Superior temporal gyrus (tissue), 1 donor: ENCODE measurements at regions not wholly inside any gene's neighbourhood (a gene's known extent, or its start where the extent isn't known, plus 50 kb on each side); places are given as distances from the start of the nearest gene placed in this dataset.
"Not testable (repeated sequence)": the region's sequence is repeated elsewhere in the genome, so short reads cannot be mapped to it uniquely, and the experiment has no call there.

Experiments used
- DNase-seq: peaks from one replicate; pipeline ENCODE4 v3.0.0-alpha.2; 2016; ENCODE audit errors: extremely low spot score

DNA sequence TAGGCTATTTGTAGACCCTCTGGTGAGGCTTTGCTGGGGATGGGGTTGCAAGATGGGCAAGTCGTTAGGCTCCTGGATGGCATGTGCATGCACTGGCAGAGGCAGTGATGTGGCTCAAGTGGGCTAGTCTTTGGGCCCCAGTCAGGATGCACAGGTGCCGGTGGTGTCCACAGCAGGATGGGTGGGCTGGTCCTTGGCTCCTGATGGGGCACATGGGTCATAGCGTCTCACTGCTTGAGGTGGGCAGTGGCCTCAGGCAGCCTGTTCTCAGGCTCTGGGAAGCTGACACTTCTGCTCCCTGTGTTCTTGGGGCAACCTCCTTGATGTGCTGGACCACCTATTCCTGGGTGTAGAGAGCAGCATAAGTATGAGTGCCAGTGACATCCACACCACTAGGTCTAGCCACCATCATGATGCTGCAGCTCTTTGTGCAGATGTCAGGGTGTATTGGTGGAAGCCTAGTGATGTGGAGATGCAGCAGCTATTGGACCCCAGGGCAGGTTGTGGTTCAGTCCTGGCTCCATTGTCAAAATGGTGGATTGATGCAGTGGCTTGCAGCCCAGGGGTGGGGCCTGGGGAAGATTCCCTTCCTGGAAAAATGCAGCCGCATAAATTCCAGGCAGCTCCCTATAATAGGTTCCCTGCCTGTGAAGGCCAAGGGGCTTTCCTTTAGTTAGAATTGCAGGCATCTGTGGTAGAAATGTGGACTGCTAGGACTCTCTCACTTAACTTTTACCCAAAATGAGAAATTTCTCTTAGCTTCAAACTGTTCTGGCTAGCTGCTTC lies 742.5 kb upstream of the MDGA2 start:
- no peak for DNase-seq

DNA sequence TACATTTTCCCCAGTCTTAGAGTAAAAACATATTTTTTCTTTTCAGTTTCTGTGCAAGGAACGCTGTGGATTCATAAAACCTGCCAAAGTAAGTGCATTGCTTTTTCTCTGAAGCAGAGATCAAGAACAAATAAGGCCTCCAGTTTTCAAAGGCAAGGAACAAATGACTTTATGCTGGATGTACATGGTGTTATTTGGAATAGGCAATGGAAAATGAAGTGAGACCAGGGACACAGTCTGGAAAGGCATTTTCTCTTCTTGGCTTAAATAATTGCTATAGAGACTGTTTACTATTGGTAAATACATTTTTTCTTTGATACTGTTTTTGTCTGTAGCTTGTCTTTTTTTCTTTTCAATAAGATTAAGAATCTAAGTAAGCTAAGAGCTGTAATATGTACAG lies 725.9 kb upstream of the MDGA2 start:
- DNase-seq = no peak

DNA sequence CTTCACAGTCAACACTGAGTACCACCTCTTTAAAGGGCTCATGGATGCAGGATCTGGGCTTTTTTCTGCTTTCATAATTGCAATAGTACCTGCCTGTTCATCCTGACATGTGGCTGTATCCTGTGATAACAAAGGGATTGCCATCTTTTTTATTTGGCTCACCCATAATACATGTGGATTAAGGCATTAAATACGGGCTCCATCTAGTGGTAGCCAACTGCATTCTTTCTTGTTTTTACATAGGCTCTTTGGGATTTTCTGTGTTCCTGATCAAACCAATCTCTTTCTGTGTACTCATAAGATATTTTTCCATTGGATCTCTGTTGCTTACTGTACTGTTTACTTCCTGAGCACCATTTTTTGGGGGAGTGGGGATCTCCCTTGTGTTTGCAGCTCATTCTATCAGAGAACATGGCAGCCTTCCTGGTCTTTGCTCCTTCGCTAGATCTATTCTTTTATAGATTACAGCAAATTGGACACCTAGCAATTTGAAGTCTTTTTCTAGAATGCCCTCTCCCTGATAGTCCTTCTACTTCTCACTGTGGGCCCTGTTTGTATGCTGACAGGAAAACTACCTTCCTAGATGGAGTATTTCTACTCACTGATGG lies 723.4 kb upstream of the MDGA2 start:
- DNase-seq = peak; percentile 74

DNA sequence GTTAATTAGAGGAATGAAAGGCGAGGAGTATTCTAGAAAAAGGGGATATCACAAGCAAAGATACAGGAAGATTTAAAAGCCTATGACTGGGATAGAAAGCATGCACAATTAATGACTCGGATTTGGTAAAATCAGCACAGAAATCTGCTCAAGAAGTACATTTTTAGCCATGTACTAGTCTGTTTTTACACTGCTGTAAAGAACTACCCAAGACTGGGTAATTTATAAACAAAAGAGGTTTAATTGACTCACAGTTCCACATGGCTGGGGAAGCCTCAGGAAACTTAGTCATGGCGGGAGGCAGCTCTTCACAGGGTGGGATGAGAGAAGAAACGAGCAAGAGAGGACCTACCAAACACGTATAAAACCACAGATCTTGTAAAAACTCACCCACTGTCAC lies 716.3 kb upstream of the MDGA2 start:
- no peak for DNase-seq

DNA sequence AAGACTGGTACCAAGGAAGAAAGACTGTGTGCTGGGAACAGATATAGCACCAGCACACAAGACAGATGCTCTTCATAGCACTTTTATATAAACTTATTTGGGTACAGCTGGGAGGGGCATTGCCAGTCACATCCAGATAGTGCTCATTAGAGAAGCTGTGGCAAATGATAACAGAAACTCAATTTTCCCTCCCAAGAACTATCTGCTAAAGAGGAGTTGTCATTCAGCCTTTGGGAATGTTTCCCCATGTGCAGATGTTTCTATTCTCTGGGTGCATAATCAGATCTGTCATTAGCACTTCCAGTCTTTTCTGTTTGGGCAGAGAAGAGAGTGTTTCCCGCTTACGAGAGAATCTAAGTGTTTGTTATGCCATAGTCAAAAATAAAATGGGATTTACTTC lies 714.9 kb upstream of the MDGA2 start:
- DNase-seq = no peak

DNA sequence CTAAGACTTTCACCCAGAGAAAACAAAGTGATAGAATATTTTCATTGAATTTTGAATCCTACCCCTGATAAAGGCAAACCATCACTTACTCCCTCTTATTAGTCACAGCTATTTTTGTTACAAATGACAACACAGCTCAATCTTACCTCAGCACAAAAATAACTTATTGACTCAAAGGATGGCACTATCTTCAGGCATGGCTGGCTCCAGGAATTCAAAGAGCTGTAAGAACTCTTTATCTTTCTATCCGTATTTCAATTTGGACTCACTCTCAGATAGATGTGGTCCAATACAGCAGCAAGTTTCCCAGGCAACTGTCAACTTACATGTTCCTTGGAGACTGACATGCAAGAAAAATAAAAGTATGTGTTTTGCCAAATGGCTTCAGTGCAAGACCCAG lies 709.4 kb upstream of the MDGA2 start:
- no peak for DNase-seq

DNA sequence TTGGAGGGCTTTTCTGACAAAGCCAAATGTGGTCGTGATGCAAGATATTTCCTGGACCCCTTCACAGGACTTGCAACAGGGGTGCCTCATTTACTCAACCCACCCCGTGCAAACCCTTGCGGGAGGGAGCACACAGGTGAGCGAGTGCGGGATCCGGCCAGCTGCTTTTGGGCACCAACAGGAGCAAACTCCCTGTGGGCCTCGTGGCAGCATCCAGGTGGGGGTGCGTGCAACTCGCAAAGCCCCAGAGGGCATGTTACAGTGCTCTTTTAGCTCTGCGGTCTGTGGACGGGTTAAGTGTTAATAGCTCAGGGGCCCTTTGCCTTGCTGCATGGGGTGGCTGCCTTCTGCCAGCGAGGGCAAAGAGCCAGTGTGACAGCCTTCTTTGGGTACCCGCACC lies 707.6 kb upstream of the MDGA2 start:
- DNase-seq = no peak

DNA sequence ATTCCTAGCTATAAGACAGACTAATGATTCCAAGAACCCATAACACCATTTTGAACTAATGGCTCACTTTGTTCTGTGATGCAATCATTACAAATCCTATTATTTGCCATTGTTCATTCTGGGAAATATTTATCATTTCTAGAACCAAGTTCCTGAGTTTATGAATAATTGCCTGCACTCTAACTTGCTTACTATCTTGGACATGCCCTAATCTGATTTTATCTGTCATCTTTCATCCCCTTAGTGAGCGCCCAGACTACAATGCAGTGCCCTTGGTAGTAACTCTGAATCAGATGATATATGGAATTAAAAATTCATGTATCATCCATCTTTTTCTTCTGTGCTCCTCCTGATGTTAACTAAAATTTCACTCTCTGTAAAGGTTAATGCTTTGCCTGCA lies 703.1 kb upstream of the MDGA2 start:
- DNase-seq = no peak

DNA sequence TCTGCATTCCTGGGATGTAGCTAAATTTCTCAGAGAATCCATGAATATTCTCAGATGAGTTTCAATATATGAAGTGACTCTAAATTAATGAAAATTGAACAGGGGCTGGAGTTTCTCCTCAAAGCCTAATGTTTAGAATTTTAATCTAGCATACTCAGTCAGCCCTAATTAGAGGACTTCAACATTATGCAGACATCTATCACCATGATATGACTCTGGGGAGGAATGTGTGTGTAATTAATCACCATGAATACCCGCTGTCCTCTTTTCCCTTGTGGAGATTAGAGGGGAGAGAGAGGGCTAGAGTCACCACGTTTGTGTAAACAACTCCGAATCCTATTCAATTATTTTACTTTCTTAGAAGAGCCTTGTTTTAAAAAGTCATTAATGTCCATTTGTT lies 698.6 kb upstream of the MDGA2 start:
- DNase-seq = no peak

DNA sequence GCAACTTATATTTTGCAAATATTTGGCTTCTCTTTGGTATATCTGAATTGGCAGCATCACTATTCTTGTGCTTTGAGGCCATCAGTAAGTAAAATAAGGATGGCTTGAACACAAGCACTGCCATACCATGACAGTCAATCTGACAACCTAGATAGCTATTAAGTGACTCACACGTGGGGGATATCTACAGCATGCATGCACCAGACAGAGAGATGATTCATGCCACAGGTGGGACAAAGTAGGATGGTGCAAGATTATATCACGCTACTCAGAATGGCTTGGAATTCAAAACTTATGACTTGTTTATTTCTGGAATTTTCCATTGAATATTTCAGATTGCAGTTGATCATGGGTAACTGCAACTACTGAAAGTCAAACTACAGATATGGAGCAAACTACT lies 675.6 kb upstream of the MDGA2 start:
- no peak for DNase-seq

DNA sequence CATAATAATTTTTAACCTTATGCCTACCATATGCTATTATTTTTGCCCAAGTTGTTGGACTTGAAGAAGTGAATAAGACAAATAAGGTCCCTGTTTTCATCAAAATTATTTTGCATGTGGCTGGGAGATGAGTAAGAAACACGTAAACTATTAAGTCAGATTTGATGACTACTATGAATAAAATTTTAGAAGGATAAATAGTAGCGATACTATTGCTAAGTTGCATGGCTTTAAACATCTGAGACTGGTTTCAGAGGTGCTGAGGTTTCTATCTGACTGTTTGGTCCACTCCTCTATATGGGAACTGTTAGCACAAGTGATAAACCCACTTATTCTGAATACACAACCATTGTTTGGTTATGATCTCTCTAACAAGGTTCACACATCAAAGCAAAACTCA lies 674.3 kb upstream of the MDGA2 start:
- DNase-seq = no peak

DNA sequence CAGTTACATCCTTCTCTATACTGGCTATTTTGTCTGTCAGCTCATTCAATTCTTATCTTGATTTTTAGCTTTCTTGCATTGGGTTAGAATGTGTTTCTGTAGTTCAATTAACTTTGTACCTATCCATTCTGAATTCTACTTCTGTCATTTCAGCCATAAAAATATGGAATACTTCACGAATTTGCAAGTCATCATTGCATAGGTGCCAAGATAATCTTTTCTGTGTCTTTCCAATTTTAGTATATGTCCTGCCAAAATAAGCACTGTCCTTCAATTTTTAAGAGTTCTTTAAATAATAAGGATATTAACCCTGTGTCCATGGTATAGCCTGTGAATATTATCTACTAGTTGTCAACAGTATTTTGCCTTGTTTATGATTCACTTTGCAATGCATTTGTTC lies 665.7 kb upstream of the MDGA2 start:
- DNase-seq = no peak

DNA sequence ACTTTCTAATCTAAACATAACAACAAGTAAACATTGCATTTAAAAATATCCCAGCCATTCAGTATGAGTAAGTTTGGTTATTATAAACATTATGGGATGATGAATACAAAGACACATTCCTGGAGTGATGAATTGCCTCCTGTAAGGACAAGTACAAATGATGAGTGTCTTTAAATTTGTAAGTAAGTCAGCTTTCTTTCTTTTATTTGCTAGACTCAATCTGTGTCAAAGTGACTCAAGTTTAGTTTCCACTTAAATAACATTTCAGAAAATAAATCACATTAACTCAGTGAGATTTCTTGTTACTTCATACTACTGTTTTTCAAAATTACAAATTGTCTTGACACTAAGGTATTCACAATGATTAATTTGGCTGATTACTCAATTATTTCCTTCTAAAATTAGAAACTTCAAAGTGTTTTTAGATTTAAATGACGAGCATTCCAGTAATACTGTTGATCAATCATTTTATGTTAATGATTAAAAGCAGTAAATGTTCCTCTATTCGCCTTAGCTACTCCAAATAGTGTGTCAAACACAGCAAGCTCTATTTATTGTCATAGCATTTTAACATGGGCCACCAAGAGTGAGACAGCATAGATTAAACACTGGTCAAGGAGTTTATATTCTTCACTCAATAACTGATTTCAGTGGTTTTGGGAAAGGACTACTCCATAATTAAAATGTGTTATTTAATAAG lies 658.0 kb upstream of the MDGA2 start:
- DNase-seq = no peak

DNA sequence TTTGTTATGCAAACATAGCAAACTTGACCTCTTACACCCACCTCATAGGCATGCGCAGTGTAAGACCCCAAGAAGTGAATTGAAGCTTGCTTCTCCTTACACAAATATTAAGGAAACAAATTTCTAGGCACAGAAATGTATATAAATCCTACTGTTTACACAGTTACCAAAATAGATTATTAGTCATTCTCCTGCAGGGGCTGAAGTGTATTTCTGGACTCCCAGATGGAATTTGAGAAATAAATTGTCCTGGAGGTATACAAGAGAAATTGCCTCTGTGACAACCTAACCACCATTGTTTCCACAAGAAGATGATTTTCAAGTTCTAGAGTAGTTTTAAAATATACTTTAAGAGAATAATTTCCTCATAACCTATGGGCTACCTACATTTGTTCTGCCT lies 656.0 kb upstream of the MDGA2 start:
- DNase-seq = no peak

DNA sequence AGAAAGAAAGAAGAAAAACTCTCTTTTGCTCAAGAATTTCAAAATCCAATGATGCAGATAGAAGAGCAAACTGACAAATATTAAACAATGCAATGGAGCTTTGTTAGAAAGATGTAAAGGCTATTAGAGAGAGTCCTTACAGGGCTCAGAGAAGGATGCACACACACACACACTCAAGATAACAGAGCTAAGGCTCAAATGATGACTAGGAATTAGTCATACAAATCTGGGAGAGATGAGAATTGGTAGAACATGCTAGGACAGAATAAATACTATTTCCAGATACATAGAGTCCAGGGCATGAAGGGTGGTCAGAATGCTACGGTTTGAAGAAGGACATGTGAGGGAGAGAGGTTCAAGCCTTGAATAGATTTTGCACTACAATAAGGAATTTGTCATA lies 650.1 kb upstream of the MDGA2 start:
- no peak for DNase-seq

DNA sequence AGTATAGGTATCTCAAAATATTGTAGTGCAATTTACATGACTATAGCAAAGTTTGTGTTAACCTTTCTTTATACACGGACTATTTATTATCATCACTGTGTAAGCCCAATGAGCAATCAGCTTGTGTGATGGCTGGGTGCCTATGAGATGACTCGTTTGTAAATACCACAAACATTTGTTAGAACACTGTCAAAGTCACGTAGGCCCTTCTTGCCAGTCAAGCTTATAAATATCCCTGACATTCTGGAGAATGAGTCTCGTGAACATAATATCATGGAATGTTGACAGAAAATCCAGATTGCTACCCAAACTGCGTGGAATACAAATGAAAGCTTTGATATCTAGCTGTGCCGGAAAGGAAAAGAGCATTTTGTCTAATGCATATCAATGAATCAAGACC lies 648.3 kb upstream of the MDGA2 start:
- no peak for DNase-seq

DNA sequence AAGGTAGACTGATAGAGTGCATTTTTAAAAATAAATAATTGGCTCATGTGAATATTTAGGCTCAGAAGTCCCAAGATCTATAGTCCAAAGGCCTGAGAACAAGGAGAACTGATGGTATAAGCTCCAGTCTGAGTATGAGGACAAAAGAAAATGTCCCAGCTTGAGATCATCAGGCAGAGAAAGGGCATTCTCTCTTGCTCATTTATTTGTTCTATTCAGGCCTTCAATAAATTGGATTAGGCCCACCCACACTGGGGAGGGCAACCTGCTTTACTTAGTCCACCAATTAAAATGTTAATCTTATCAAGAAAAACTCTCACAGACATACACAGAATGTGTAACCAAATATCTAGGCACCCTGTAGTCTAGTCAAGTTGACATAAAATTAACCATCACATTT lies 644.4 kb upstream of the MDGA2 start:
- DNase-seq = no peak

DNA sequence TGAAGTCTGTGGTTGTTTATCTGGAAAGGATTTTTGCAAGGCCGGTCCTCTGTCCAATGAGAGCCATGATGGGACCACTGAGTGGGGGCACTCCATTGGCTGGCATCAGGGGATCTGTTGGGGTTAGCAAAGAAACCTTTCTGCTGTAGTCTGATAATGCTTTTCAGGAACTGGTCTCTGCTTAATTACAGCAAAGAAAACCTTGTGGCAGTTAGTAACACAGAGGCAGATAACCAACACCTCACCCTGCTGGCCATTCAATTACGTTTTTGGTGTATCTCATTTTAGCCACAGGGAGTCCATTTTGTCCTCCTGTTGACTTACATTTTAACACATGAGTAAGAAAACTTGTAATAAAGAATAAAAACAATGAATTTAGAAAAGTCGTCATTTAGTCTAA lies 629.3 kb upstream of the MDGA2 start:
- DNase-seq = no peak

DNA sequence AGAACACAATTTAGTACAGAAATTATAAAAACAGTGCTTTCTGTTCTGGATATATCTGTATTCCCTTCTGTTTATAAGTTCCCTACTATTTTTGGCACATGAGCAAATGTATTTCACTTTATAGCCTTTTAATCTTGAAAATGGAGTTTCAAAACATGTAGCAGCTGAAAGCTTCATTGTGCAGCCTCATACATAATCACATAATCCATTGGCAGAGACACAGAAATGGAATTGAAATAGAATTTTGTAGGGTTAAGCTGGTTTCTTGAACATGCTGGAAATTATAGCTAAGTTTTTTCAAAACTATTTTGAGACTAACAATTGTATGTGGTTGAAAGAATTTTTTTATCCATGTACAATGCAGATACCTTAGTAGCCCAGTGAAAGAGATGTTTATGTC lies 614.3 kb upstream of the MDGA2 start:
- no peak for DNase-seq

DNA sequence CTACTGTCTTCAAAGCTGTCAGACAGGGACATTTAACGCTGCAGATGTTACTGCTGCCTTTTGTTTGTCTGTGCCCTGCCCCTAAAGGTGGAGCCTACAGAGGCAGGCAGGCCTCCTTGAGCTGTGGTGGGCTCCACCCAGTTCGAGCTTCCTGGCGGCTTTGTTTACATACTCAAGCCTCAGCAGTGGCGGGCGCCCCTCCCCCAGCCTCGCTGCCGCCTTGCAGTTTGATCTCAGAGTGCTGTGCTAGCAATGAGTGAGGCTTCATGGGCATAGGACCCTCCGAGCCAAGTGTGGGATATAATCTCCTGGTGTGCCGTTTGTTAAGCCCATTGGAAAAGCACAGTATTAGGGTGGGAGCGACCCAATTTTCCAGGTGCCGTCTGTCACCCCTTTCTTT lies 609.8 kb upstream of the MDGA2 start:
- not testable (repeated sequence) for DNase-seq

DNA sequence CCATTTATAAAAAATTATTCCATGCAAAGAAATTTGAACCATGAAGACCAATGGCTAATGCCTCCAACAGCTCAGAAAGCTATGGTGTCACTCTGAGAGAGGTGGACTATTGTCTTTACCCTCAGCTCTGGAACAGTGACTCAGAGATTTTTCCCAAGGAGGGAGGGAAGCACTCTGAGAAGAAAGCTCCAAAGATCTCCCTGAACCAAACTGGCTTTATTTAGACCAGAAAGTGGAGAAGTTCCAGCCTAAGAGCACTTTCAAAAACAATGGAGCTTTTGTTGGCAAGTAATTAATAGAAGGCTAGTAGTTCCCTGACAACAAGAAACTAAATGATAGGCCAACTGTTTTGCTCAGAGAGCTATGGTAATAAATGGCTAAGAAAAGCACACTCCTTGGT lies 599.9 kb upstream of the MDGA2 start:
- peak; percentile 51 for DNase-seq

DNA sequence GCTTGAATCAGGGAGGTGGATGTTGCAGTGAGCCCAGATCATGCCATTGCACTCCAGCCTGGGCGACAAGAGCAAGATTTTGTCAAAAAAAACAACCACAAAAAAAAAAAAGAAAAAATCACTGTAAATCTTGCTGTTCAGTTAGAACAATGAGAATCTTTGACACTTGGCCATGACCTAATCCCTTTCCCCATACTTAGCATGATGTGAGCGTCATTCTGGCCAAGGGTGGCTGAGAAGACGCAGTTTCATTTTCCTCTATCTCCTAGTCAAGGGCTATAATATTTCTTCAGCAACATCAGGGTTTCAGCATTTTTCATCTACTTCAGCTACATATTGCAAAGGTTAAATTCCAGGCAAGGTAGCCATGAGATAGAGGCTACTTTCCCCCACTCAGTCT lies 599.4 kb upstream of the MDGA2 start:
- no peak for DNase-seq

DNA sequence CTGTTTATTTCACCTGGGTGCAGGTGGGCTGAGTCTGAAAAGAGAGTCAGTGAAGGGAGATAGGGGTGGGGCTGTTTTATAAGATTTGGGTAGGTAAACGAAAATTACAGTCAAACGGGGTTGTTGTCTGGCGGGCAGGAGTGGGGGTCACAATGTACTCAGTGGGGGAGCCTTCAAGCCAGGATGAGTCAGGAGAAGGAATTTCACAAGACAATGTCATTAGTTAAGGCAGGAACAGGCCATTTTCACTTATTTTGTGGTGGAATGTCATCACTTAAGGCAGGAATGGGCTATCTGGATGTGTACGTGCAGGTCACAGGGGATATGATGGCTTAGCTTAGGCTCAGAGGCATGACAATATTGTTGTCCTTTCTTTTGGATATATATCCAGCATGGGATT lies 592.5 kb upstream of the MDGA2 start:
- DNase-seq = not testable (repeated sequence)
